NCI-H748 treated with DMSO at 0.1 percent for 48 hours (cell line): ENCODE measurements at regions not wholly inside any gene's neighbourhood (a gene's known extent, or its start where the extent isn't known, plus 50 kb on each side); places are given as distances from the start of the nearest gene placed in this dataset.

Source experiments
- DNase-seq: peaks from one replicate; lab custom pipeline; 2025; lab: John Stamatoyannopoulos, UW

DNA sequence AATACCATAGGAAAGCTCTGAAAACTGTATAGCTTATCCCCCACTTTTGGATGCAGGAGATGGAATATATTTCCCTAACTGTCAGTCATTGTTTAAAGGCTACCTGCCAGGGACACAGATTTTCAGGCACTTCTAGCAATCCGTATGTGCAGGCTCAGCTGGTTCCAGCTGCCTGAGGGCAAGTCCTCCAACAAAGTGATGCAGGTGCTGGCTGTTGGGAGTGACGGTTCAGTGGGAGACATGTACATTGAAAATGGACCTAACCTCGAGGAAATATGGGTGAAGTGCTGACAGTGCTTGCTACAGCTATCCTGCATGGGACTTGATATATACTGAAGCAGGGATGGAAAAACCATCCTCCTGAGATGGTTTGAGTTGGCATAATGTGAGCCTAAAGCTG lies 153.1 kb upstream of the GAP43 start:
- DNase-seq: peak; percentile 69

DNA sequence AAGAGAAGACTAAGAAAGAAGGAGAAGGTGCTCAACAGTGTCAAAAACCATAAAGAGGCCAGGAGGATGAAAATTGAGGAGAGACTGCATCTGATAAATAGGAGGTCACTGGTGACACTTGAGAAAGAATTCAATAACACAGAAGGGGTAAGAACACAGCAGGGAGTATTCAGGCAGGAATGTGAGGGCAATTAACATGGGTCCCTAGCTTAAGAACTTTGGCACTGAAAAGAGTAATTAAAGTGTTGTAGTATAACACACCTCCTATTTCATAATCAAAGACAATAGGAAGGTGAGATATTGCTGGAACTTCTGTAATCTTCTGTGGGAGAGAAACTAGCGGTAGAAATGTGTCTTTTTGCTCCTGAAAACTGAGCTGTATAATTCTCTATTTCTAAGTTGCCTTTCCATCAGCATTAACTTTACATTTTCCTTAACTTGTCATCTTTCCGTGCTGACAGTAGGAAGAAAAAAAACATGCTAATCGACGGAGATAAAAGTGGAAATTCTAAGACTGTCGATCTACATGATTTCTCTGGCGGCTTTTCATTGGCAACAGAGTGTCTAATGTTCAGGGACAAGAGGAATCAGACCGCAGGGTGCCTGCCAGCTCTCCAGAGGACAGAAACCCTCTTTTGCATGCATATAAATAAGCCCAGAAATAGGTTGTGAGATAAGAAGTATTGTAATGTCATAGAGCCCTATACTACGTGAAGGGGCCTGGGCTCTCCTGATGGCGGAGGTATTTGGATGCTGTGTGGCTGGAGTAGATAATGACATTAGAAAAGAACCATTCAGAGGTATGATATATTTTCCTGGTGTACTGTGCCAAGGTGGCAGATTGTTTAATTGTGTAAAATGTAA lies 147.9 kb upstream of the GAP43 start:
- no peak for DNase-seq

DNA sequence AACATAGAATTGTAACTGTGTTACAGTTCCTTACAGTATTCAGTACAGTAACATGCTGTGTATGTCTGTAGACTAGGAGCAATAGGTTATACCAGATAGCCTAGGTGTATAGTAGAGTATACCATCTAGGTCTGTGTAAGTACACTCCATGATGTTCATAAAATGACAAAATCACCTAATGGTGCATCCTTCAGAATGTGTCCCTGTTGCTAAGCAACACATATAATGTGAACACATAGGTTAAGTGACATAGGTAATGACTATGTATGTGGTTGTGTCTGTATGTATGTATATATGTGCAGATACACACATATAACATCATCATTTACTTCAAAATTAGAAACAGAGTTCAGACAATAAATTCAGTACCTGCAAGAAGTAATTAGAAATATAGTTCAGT lies 146.8 kb upstream of the GAP43 start:
- DNase-seq: no peak

DNA sequence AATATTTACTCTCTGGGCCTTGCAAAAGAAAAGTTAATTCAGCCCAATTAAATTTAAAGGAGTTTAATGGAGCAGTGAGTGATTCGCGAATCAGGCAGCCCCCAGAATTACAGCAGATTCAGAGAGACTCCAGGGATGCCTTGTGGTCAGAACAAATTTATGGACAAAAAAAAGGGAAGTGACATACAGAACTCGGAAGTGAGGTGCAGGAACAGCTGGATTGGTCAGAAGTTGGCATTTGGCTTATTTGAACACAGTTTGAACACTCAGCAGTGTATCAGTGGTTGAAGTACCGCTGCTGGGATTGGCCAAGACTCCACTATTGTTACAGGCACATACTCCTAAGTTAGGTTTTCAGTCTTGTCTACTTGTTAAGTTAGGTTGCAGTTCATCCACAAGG lies 145.0 kb upstream of the GAP43 start:
- DNase-seq: no peak

DNA sequence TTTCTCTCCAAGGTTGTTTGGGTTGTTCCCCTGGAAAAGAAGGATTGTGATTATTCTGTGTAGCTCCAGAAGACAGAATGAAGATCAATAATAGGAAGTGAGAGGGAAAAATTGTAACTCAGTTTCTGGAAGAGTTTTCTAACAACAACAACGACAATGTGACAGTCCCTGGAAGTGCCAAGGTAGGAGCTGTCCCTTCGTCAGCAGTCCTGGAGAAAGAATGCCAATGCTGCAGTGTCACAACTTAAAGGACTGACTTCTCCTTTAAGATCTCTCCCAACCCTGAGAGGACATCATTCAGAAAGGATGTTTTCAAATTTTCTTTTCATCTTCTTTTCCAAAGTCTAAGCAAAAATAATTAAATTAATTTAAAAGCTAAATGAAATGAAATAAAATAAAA lies 136.4 kb upstream of the GAP43 start:
- DNase-seq: no peak

DNA sequence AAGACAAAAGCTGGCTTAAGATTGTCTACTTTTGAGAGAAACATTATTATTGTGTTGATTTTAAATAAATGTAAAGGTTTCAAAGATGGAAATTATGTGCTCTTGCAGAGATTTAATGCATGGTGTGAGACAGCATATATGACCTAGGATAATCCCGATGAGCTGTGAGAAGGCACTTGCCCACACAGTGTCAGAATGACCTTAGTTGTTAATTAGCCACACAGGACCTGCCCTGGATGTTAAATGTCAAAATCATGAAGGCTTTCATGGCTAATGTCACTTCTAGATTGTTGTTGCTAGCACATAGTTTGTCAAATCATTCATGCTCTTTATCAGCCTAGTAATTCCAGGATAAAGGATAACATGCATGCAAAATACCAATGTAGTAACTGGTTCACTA lies 135.3 kb upstream of the GAP43 start:
- no peak for DNase-seq

DNA sequence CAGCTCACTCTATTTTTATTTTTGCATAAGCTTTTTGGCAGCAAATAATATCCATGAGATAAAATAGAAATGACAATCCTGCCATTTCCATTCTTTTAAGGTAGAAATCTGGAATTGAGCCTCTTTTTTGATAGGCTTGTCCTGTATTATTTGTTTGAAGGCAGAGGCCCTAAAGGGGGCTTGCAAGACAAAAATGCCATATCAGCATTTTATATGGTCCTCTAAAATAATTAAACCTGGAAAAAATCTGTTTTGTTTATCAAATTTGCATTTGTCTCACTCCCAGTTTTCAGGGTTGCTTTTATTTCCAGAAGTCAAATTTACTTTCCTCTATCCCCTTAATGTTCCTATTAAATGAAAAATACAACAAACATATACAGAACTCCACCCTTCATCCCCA lies 134.9 kb upstream of the GAP43 start:
- no peak for DNase-seq

DNA sequence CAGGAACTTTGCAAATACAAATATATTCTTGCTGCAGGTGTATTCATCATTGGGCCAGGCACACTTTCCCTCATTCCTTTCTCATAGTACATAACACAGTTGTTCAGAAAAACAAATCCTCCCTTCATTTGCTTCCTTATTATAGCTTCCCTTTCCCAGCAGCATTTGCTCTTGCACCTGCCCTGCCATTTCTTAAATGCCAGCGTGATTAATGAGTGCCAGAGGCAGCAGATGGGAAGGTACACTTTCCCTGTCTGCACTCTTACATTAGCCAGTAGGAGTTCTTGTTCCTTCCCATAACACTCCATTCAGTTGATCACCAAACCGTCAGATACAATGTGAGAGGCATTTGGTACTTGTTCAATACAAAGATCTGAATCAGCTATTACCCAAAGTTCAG lies 128.5 kb upstream of the GAP43 start:
- no peak for DNase-seq

DNA sequence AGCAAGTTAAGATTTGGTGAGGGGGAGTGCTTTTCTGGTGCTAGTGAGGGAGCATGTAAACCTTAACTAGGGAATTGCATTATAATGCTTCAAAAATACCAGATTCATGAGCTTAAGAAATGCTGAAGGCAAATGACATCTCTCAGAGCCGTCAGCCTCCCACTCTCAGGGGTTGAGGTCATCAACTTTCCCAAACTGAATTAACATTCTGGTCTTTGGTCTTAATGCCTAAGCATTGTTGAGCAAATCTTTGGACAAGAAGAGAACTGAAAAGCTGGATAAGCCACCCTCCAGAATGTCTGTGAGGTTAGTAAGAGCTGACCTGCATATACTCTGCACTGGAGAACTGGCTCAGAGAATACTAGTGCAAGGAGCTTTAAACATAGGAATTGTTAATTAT lies 124.9 kb upstream of the GAP43 start:
- DNase-seq: no peak

DNA sequence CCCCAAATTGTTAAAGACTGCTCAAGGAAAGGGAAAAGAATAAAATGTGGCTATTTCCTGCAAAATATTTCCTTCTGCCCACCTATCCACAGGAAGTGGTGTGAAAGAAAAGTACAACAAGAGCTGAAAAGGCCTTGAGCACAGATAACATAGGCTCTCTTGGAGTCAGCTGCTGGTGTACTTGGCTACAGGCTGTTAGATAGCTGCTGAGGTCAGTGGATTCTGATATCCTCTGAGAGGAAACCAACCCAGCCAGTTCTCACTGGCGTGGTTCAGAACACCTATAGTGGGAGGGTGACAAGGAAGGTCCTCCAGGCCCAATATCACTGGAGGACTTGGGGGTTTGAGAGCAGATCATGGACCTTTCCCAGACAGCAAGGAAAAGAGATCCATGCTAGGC lies 124.4 kb upstream of the GAP43 start:
- no peak for DNase-seq

DNA sequence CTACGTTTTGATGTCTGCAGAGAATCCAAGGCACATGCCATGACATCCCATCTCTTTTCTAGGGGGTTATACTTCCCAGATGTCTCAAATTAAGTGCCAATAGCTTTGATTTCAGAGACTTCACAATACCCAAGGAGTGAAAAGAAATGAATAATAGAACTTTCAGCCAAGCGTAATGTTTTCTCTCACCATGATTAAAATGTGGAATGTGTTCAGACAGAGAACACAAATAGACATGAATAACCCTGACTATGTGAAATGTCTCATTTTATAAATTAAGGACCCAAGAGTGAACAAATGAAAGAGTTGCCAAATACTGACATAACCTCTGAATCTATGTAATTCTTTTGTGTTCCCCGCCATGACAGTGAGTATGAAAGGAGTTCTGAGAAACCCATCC lies 123.6 kb upstream of the GAP43 start:
- no peak for DNase-seq

DNA sequence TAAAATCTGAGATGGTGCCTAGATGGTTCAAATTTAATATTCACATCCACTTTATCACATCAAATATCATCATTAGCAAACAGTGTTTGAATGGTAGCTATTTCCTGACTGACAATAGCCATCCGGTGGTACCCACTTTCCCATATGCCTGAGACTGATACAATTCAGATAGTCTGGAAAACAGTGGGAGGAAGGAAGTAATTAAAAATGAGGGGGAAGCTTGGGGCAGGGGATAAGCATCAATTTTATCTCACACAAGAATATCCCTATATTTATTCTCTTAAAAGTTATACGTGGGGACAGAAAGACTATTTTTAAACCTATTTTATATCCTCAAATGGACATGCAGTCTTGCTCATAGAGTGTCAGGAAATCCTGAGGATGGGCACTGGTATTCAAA lies 122.5 kb upstream of the GAP43 start:
- no peak for DNase-seq

DNA sequence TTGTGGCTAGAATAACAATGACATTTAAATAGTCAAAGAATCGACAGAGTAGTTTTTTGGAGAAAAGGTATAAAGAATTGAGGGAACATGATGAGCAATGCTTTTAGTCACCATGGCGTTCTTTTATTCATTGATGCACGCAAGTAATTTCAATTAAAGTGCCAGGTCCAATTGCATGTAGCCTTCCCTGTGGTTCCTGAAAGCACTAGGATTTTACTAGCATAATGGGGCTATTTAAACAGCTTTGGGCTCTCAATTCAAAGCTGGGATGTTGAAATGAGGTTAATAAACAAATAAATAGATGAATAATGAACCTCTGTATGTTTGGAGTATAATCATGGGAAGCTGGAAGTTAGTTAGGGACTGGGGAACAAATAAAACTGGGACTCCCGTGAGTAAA lies 121.2 kb upstream of the GAP43 start:
- DNase-seq: peak; percentile 15

DNA sequence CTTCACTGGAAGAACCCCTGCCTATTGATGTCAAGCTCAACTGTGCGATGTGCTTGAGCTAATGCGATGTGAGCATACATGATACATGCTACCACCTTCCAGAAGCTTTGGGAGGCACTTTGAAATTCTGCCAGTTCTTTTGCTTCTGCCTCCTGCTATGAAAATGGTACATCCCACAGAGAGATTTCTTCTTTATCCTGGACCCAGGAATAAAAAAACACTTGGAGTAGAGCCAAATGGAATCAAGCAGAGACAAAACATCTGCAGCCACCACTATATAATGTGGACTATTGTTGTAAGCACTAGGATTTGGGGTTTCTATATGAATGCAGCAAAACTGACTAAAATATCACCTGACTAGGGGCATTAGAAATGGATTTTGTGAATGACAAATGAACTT lies 119.9 kb upstream of the GAP43 start:
- DNase-seq: peak; percentile 14

DNA sequence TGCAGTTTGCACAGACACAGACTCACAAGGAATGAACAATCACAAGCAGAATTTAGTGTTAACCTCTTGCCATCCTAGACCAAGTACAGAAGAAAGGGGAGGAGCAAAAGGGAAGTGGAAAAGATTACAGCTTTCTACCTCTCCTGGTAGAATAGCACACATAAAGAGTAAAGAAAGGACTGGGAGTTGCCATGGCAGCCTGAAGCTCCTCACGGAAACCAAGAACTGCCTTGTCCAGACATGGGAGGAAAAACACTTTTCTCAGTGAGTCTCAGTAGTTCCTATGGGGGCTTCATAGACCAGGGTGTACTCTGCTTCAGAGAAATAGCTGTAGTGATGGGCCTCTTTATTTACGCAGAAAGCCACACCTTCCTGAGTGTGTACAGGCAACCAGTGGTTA lies 114.7 kb upstream of the GAP43 start:
- DNase-seq: no peak

DNA sequence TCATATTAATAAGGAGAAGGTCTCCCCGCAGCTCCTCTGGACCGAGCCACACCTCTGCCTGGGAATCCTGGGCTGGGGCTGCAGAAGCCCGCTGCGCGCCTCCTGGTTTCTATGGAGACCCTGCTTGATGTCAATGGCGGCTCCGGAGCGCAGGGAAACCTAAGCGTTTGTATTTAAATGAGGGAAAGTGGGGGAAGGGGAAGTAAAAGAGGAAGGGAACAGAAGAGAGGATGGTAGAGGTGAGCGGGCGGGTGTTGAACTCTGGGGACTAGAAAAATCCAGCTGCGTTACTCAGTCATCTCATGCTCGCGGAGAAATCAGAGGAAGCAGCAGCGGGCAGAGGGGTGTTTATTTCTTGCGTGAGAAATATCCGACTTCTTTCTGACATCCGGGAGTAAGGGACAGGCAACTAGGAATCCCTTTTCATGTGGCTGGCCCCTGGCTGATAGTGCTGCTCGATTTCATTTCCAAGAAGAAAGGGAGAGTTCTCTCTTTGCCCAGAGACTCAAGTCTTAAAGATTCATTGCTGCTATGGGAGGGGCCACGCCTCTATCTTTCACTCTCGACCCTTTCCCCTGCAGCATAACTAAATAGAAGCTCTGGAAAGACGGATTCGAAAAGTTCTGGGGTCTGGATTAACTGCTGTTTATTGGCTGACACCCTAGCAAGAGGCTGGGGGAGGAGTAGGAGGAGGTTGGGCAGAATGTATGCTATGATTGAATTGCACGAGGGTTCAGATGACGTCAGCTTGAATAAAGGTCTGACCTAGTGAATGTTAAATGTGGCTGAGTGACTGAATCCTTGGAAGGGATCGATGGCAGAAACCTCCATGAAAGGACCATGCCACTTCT lies 110.5 kb upstream of the GAP43 start:
- peak; percentile 75 for DNase-seq

DNA sequence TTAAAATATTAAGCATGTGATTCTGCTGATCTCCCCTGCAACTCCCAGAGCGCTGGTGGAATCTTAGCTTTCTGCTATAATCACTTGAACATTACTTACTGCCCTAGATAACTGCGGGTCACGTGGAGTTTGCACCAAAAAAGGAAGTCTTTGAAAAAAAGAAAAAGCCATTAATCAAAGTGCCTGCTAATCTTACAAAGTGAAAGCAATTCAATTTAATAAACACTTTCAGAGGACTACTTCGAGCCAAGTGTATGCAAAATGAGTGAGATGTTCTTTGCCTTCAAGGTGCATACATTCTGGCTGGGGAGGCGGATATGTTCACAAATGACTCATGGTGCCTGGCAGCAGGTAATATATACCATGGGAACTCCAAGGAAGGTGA lies 109.9 kb upstream of the GAP43 start:
- no peak for DNase-seq

DNA sequence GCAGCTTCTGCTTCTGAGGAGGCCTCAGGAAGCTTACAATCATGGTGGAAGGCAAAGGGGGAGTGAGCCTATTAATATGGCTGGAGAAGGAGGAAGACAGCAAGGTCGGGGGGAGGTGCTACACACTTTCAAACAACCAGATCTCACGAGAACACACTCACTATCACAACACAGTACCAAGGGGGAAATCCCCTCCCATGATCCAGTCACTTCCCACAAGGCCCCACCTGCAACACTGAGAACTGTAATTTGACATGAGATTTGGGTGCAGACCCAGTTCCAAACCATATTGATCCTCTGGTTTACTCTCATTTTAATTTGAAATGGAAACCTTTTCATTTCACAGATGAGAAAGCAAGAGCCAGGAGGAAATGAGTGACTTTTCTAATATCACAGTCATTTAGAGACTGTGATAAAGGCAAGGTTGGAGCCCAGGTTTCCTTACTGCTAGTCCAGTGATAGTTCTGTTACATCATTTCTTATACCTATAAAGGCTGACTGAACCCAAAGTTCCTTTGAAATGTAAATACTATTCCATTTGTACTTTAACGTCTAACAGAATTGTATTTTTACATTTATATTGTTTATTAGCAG lies 105.8 kb upstream of the GAP43 start:
- DNase-seq: no peak

DNA sequence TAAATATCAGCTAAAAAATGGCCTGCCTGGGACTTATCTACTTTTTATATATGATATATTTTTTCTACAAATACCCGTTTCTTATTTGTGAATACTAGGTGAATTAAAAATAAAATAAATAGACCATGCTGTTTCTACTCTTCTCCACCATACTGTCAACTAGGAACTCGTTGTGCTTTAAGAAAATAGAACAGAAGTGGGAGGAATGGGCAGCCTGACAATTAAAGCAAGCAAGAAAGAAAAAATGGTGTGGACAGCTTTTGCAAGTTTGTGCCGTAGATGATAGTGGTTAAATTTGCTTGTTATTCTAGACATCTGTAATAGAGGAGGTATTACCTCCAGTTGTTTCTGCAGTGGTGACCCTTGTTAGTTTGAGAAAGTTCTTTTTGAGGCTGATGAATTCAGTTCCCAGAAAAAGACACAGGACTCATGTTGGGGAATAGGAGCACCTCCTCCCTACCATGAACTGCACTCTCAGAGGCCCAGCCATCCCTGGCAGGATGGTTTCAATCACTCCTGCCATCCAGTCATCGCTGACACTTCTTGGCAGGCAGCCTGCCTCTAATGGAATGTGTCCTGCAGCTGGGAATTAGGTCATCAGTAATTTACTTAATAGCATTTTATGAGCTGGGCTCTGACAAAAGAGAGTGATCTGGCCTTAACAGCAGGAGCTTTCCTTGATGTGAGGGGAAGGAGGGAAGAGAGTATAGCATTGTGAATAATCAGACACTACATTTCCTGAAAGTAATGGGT lies 105.0 kb upstream of the GAP43 start:
- no peak for DNase-seq

DNA sequence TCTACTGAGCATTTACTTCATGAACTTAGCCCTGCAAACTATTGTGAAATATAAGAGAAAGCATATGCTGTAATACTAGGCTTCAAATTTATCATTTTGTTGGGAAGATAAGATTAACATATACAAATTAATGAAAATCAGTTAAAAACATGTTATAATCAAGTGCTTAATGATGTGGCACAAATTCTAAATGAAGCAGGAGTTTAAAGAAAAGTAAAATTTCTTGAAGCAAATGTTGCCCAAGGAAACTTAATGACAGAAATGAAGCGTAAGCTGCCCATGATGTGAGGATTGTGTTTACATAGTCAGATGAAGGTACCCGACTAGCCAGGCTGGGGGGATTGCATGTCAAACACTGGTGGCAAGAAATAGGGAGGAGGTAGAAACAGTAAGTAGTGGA lies 103.1 kb upstream of the GAP43 start:
- DNase-seq: no peak

DNA sequence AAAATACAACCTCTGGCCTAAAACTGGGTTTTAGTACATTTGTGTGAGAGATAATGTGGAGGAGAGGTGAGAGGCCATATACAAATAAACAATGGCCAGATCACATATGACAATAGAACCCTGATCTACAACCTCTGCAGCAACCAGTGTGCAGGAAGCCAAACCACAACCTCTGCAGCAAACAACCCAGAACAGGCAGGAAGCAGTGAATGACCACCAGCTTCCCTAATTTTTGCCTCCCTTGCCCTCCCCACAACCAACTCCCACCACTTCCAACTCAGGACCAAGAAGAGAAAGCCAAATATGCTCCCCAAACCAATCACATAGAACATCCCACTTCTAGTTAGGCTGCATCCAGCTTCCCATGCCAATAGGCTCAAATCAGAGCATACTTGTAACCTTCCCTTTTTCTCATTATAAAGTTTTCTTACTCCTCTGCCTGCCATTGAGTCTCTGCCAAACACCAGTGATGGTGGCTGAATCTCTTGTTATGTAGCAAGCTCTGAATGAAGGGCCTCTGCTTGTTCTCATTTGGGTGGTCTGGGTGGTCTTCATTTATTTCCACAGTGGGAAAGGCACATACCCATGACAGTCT lies 102.6 kb upstream of the GAP43 start:
- DNase-seq: no peak

DNA sequence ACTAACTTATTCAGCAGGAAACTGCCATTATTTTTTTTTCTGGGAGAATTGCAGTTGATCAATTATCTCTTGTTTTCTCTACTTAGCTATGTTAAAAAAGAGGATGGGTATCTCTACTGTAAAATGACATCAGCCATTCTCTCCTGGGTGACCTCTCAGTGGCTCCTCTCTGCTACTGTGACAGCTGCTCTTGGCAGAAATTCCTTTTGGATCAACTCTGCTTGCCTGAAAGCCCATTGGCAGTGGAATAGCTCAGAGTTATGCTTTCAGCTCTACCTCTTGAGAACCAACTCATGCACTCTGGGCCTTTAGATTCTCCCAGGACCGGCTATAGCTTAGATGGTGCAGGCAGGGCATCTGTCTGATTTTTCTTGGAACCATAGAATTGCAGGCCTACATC lies 99.9 kb upstream of the GAP43 start:
- DNase-seq: no peak
